ENCODE measurements at regions not wholly inside any gene's neighbourhood (a gene's known extent, or its start where the extent isn't known, plus 50 kb on each side); places are given as distances from the start of the nearest gene placed in this dataset.
"Not testable (repeated sequence)": the region's sequence is repeated elsewhere in the genome, so short reads cannot be mapped to it uniquely, and the experiment has no call there.

- DNase-seq = no peak
Observed at GRCh38 chr2:8554296-8554806, 127.5 kb upstream of the ID2 start.

DNA sequence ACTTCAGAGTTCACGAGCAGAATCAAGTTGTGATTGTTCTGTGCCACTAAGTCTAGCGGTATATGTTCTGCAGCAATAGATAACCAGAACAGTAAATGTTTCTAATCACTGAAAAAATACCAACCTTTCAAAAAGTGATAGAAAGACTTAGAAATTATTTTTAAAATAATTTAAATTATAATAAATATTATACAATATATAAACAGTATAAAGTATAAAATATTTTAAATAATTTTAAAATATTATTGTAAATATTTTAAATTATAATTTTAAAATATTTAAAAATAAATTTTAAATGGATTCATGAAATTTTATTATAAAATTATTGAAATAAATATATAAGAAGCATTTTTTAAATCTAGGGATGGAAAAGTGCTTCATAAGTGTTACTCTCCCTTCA is 126.3 kb upstream of the ID2 start:
- no peak for DNase-seq

DNA sequence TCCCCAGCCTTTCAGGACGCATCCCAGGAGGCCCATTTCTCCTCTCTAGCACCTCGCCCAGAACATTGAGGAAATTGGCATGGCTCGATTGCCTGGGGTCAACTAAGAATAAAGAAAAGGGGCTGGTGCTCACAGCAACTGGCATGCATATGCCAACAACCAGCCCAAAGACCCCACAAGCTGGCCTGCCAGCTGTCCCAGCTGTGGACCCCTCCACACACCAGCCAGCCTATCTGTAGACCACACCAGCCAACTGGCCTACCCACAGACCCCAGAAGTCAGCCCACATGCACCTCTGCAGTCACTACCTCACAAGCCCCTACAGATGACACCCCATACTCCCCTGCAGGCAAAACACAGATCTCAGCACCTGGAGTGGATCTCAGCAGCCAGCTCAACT is 123.8 kb upstream of the ID2 start:
- no peak for DNase-seq

DNA sequence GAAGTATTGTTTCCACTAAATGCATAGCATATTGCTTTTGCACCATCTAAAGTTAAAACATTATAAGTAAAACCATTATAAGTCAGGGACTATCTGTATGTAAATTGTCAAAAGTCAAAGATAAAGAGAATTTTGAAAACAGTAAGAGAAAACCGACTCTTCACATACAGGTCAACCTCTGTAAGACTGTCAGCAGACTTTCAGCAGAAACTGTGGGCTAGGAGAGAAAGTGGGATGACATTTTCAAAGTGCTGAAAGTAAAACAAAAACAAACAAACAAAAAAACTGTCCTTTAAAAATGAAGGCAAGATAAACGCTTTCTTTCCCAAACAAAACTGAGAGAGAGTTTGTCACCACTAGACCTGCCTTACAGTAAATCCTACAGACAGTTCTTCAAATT is 122.9 kb upstream of the ID2 start:
- no peak for DNase-seq

DNA sequence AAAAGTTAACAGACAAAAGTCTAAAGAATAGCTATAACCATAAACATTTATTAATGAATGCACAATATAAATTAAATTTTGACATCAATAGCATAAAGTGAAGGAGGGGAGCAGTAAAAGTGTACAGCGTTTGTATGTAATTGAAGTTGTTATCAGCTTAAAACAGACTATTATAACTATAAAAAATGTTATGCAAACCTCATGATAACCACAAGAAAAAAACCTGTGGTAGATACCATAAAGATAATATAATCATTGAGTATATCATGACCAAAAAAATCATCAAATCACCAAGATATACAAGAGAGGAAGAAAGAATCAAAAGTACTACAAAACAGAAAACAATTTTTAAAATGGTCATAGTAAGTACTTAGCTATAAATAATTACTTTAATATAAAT is 122.1 kb upstream of the ID2 start:
- DNase-seq = no peak

DNA sequence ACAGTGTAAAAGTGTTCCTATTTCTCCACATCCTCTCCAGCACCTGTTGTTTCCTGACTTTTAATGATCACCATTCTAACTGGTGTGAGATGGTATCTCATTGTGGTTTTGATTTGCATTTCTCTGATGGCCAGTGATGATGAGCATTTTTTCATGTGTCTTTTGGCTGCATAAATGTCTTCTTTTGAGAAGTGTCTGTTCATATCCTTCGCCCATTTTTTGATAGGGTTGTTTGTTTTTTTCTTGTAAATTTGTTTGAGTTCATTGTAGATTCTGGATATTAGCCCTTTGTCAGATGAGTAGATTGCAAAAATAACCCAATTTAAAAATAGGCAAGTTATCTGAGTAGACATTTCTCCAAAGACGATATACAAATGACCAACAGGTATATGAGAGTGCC is 120.2 kb upstream of the ID2 start:
- DNase-seq = not testable (repeated sequence)

DNA sequence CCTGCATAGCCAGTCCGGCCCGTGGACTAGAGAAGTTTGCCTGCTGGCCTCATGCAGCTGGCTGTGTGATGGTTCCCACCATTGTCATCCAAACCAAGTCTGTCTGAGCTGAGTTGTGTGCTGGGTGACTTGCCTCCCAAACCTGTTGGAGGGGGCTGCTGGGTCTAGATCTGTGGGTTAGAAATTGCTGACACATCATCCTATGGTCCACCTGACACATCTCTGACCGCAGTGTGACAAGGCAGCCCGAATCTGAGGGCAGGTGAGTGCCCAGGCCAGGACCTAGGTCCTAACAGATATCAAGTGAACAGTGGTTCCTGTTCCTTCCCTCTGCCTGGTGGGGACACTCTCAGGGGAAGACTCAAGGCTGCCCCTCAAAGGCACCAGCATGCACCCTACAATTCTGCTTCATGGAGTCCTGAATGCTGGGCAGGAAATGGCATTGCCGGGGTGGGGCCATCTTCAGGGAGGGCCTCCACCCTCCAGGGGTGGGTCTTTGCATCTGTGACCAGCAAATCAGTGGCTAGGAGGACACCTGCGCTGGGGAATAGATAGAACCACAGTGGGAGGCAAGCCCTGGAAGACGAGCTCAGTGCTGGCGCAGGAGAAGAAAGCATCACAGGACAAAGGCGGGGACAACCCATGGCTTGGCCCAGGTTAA is 117.9 kb upstream of the ID2 start:
- no peak for DNase-seq

GRCh38 chr2:8564475-8564874 is 117.4 kb upstream of the ID2 start:
- DNase-seq = no peak

DNA sequence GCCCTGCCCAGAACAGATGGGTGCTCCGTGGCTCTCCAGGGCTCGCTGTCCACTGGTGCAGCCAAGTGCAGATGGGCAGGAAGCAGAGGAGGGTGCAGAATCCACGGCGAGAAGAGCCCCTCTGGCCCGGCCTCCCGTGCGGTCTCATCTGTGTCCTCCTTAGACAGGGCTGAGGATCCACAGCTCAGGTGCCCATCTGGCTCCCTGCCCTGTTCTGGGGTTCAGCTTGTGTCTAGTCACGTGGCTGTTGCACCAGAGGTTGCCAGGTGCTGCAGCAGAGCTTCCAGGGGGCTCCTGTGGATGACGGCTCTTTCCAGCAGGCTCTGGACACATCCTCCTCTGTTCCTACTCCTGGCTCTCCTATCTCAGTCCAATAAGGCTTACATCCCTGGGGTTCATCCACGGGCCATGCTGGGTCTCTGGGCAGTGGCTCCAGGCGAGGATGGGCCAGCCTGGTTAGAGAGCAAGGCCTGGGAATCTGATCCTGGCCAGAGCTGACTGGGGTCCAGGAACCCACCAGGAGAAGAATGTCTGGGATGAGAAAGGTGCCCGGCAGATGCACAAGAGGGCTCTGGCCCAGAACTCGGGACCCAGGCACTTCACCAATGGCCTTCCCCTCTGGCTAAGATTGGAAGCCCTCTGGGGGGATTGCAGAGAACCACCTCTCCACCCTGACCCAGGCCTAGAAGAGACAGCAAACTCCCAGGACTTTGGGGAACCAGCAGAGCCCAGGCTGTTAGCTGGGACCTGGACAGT is 116.3 kb upstream of the ID2 start:
- DNase-seq = no peak

GRCh38 chr2:8566155-8566670 is 115.6 kb upstream of the ID2 start:
- DNase-seq = no peak

GRCh38 chr2:8566774-8567468 is 114.9 kb upstream of the ID2 start:
- no peak for DNase-seq

- DNase-seq = no peak
Observed at GRCh38 chr2:8567469-8568260, 114.2 kb upstream of the ID2 start.

DNA sequence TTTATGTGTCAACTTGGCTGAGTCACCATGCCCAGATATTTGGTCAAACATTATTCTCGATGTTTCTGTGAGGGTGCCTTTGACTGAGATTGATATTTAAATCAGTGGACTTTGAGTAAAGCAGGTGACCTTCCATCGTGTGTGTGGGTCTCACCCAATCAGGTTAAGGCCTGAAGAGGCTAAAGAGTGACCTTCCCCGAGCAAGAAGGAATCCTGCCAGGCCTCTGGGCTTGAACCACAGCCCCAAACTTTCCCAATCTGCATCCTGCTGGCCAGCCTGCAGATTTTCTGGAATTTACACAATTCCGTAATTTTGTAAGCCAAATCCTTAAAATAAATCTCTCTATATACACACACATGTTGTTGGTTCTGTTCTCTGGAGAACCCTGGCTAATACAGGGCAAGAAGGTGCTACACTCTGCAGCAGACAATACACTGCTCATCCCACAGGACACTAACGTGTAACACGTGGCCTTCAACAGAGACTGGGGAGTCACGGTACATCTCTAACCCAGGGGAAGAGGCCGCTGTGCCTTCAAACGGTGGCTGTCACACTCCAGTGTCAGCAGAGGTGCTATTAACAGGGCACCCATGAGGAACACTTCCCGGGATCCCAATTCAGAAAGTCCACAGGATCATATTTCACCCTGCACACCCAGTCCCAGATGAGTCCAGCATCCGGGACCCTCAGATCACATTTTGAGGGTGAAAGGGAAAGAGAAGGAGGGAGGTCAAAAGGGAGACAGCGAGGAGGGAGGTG is 113.1 kb upstream of the ID2 start:
- DNase-seq = no peak

DNA sequence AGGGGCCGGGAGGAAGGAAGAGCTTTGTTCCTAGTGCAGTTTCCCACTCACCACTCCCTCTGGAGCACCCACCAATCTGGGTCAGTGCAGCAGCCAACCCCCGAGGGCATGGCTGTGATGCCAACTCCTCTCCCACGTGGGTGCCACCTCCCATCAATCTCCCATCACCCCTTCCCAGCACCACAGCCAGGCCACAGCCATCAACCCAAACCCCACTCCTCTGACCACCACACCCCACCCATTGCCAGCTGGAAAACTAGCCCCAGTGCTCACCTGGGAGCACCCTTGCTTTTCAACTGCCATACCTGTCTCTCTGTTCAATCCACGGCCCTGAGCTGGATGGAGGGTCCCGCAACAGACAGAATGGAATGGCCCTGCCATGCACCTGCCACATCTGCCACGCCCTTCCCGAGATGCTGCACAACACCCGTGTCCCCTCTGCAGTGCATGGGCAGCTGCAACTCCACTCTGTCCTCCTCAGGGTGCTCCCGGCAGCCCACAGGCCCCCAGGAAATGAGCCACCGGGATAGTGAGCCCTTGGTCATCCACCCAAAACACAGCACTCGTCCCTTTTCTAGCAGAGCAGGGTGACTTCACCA is 112.4 kb upstream of the ID2 start:
- no peak for DNase-seq

GRCh38 chr2:8570637-8571036 is 111.2 kb upstream of the ID2 start:
- DNase-seq = no peak

DNA sequence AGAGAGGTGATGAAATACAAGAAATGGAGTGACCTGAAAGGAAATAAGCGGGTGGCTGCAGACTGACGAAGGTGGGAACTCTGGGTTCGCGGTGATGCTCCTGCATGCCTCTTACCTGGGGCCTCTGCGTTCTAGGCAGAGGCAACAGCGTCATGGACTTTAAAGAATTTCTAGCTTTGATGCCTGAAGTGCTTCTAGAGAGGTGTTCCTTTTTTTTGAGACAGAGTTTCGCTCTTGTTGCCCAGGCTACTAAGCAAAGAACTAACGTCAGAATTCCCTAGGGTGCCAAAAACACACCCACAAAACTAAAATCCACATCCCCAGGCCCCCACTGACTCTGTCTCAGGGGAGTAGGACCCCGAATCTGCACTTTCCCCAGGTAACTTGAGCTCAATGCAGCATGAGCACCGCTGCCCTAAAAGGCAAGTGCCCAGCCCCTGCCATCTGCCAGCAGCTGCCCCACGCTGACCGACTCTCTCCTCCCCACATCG is 110.5 kb upstream of the ID2 start:
- DNase-seq = no peak

DNA sequence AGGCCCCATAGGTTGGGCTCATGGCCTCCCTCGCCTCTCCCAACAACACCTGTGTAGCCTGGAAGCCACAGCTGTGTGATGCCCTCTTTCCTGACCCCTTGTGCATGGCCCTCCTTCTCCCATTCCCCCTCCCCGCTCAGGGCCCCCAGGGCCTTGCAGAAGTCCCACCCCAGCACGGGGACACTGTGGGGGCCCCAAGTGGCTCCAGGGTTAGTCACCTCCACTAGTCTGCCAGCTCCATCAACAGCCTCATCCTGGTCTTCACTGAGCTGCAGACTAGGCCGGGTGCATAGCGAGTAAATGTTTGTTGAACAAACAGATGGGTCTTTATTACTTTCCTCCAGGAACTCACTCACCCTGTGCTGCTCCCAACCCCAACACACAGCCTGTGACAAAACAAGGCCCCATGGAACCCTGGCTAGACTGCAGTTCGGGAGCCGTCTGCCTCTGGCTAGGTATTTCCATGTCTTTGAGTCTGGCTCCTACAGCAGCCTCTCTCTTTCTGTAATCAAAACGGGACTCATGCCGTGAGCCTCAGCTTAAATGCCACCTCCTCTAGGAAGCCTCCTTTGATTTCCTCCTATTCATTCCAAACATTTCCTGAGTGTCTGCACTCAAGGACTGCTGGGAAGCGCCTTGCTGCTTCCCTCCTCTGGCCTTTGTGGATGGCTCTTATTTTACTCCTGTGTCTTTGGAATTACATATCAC is 109.9 kb upstream of the ID2 start:
- DNase-seq = no peak

GRCh38 chr2:8572712-8573233 is 109.1 kb upstream of the ID2 start:
- DNase-seq = no peak

GRCh38 chr2:8573234-8573941 is 108.5 kb upstream of the ID2 start:
- no peak for DNase-seq

- no peak for DNase-seq
Observed at GRCh38 chr2:8573942-8574195, 108.0 kb upstream of the ID2 start.
